Upper lobe of left lung (tissue), 6 donors: ENCODE measurements at regions not wholly inside any gene's neighbourhood (a gene's known extent, or its start where the extent isn't known, plus 50 kb on each side); places are given as distances from the start of the nearest gene placed in this dataset.

ENCODE experiments used
- ATAC-seq, 2 donors: fragments of 200-7000 bp; cut with Tn5 transposase; one replicate each; pipeline ENCODE4 v1.9.1; 2022; ENCODE audit warnings: mild to moderate bottlenecking in 2 of 2, moderate library complexity in 2 of 2; ENCODE audit not compliant: low FRiP score in 2 of 2
- DNase-seq, 2 donors: peaks; one replicate each; pipeline ENCODE4 v3.0.0-alpha.2; 2019 to 2020
- H3K27ac ChIP-seq, 4 donors: fragments of 200-600 bp; sonication (generic); one replicate each; pipeline ENCODE4 v1.5.1; 2016 to 2019
- H3K27me3 ChIP-seq, 4 donors: fragments of 200-600 bp; sonication (generic); one replicate each; pipeline ENCODE4 v1.5.1; 2017 to 2019
- H3K36me3 ChIP-seq, 4 donors: fragments of 200-600 bp; sonication (generic); one replicate each; pipeline ENCODE4 v1.5.1; 2016 to 2019
- H3K4me1 ChIP-seq, 4 donors: fragments of 200-600 bp; sonication (generic); one replicate each; pipeline ENCODE4 v1.5.1; 2018 to 2019
- H3K4me3 ChIP-seq, 4 donors: fragments of 200-600 bp; sonication (generic); one replicate each; pipeline ENCODE4 v1.5.1; 2017 to 2019; ENCODE audit warnings: mild to moderate bottlenecking in 2 of 4, moderate library complexity in 1 of 4
- H3K9me3 ChIP-seq, 4 donors: fragments of 200-600 bp; sonication (generic); one replicate each; pipeline ENCODE4 v1.5.1; 2018 to 2019
- CTCF ChIP-seq, 6 experiments: fragments of 450-650 bp in 4 of 6; fragments of 200-600 bp in 2 of 6; sonication (generic) in 2 of 6; IDR thresholded peaks; one replicate each; pipeline ENCODE4 v1.5.1; 2016 to 2019; ENCODE audit warnings: antibody characterized with exemption in 6 of 6
- EP300 ChIP-seq, 4 donors: sonication (generic); formaldehyde crosslinking; IDR thresholded peaks; one replicate each; pipeline ENCODE4 v1.5.1; 2017; ENCODE audit warnings: antibody characterized with exemption in 4 of 4, control low read depth in 2 of 4
- POLR2A ChIP-seq, 4 donors: fragments of 450-650 bp; IDR thresholded peaks; one replicate each; pipeline ENCODE4 v1.5.1; 2016 to 2017; ENCODE audit warnings: antibody characterized with exemption in 4 of 4, mild to moderate bottlenecking in 2 of 4
- POLR2AphosphoS5 ChIP-seq, 2 donors: sonication (generic); formaldehyde crosslinking; IDR thresholded peaks; one replicate each; pipeline ENCODE4 v1.5.1; 2017; ENCODE audit warnings: antibody characterized with exemption in 2 of 2
- WGBS, 2 donors: methylation state at CpG; one replicate each; pipeline ENCODE4 v1.1.5; 2017 to 2018; 5-methylcytosine and 5-hydroxymethylcytosine counted together
- donor health status: DM: no; HTN: no; CAD: no; lungs with moderate emphysema.
- donor health status: DM: no; HTN: yes; CAD: no; lungs with severe emphysema.

- ATAC-seq: no peak
- Histone ChIP-seq H3K36me3 (no peaks in the 10 kb centered on the region), H3K27ac (no peak overlapping the region), H3K27me3 (no peaks in the 10 kb centered on the region), H3K4me1 (no peaks in the 10 kb centered on the region), H3K4me3 (no peak overlapping the region), H3K9me3 (no peaks in the 10 kb centered on the region)
- DNase-seq: no peak
- WGBS, 2 donors: 18 to 27% methylated on average over 2 of the region's 2 CpGs
- TF ChIP-seq CTCF (IDR thresholded peaks at IDR 0.05) (no peak), POLR2AphosphoS5 (IDR thresholded peaks at IDR 0.05) (no peak), POLR2A (IDR thresholded peaks at IDR 0.05) (no peak), EP300 (IDR thresholded peaks at IDR 0.05) (no peak)
These were observed 515.3 kb downstream of the JRKL start for GRCh38 chr11:96905143-96905542.

- Histone ChIP-seq H3K27me3 (no peaks in the 10 kb centered on the region), H3K36me3 (no peaks in the 10 kb centered on the region), H3K9me3 (no peaks in the 10 kb centered on the region), H3K27ac (no peak overlapping the region), H3K4me3 (no peak overlapping the region), H3K4me1 (no peaks in the 10 kb centered on the region)
- TF ChIP-seq POLR2A (IDR thresholded peaks at IDR 0.05) (no peak), CTCF (IDR thresholded peaks at IDR 0.05) (no peak), POLR2AphosphoS5 (IDR thresholded peaks at IDR 0.05) (no peak), EP300 (IDR thresholded peaks at IDR 0.05) (no peak)
- no peak for DNase-seq
- ATAC-seq: no peak
These were observed 515.9 kb downstream of the JRKL start for GRCh38 chr11:96905663-96906062.

- Histone ChIP-seq H3K36me3 (no peaks in the 10 kb centered on the region), H3K4me3 (no peak overlapping the region), H3K27me3 (no peaks in the 10 kb centered on the region), H3K4me1 (no peaks in the 10 kb centered on the region), H3K27ac (no peak overlapping the region), H3K9me3 (no peaks in the 10 kb centered on the region)
- WGBS, 2 donors: 84 to 100% methylated on average over 1 of the region's 1 CpG
- DNase-seq (no peak), ATAC-seq (no peak)
- TF ChIP-seq POLR2AphosphoS5 (IDR thresholded peaks at IDR 0.05) (no peak), EP300 (IDR thresholded peaks at IDR 0.05) (no peak), CTCF (IDR thresholded peaks at IDR 0.05) (no peak), POLR2A (IDR thresholded peaks at IDR 0.05) (no peak)
These were observed 516.7 kb downstream of the JRKL start for GRCh38 chr11:96906476-96906875.

- no peaks in the 10 kb centered on the region for H3K36me3 ChIP-seq
- ATAC-seq (no peak), DNase-seq (no peak)
- H3K4me3 ChIP-seq: no peak overlapping the region
- no peak overlapping the region for H3K27ac ChIP-seq
- no peaks in the 10 kb centered on the region for H3K9me3 ChIP-seq
- TF ChIP-seq POLR2AphosphoS5 (IDR thresholded peaks at IDR 0.05): no peak
- no peak for TF ChIP-seq CTCF (IDR thresholded peaks at IDR 0.05)
- TF ChIP-seq POLR2A (IDR thresholded peaks at IDR 0.05): no peak
- TF ChIP-seq EP300 (IDR thresholded peaks at IDR 0.05): no peak
- H3K4me1 ChIP-seq: no peaks in the 10 kb centered on the region
- H3K27me3 ChIP-seq: no peaks in the 10 kb centered on the region
These were observed 536.0 kb downstream of the JRKL start for GRCh38 chr11:96925862-96926261.

GRCh38 chr11:96940227-96940626, 550.4 kb downstream of the JRKL start:
- TF ChIP-seq EP300 (IDR thresholded peaks at IDR 0.05) (no peak), CTCF (IDR thresholded peaks at IDR 0.05) (no peak), POLR2AphosphoS5 (IDR thresholded peaks at IDR 0.05) (no peak), POLR2A (IDR thresholded peaks at IDR 0.05) (no peak)
- Histone ChIP-seq H3K27ac (no peak overlapping the region), H3K4me3 (no peak overlapping the region), H3K36me3 (no peaks in the 10 kb centered on the region), H3K9me3 (no peaks in the 10 kb centered on the region), H3K4me1 (no peaks in the 10 kb centered on the region), H3K27me3 (no peaks in the 10 kb centered on the region)
- DNase-seq (no peak), ATAC-seq (no peak)
